Activated CD8-positive, alpha-beta T cell treated with anti-CD3 and anti-CD28 coated beads for 36 hours (primary cell): ENCODE measurements at regions not wholly inside any gene's neighbourhood (a gene's known extent, or its start where the extent isn't known, plus 50 kb on each side); places are given as distances from the start of the nearest gene placed in this dataset.
"Not testable (repeated sequence)": the region's sequence is repeated elsewhere in the genome, so short reads cannot be mapped to it uniquely, and the experiment has no call there.

Source experiments
- ATAC-seq: fragments of 200-7000 bp; cut with Tn5 transposase; one replicate; pipeline ENCODE4 v1.10.0; 2021; ENCODE audit warnings: mild to moderate bottlenecking, moderate library complexity
- CTCF ChIA-PET: fragments of 350-600 bp; sonication (Branson Sonifier 250); formaldehyde crosslinking; loops from one replicate; lab custom pipeline; 2021; ENCODE audit warnings: antibody characterized with exemption; lab: Charles Lee
- POLR2A ChIA-PET: fragments of 350-600 bp; sonication (Branson Sonifier 250); formaldehyde crosslinking; loops from one replicate; lab custom pipeline; 2021; ENCODE audit warnings: antibody characterized with exemption; lab: Charles Lee
- DNase-seq: peaks from one replicate; pipeline ENCODE4 v3.0.0-alpha.2; 2020
- H3K27ac Mint-ChIP-seq: one replicate; pipeline ENCODE4 v1.8.0; 2021; ENCODE audit warnings: mild to moderate bottlenecking, mixed read lengths
- H3K27me3 Mint-ChIP-seq: one replicate; pipeline ENCODE4 v1.8.0; 2021; ENCODE audit warnings: mixed read lengths
- H3K36me3 Mint-ChIP-seq: one replicate; pipeline ENCODE4 v1.8.0; 2021; ENCODE audit warnings: low read depth, mixed read lengths
- H3K4me1 Mint-ChIP-seq: one replicate; pipeline ENCODE4 v1.8.0; 2021; ENCODE audit warnings: low read depth, mixed read lengths
- H3K4me3 Mint-ChIP-seq: one replicate; pipeline ENCODE4 v1.8.0; 2021; ENCODE audit warnings: mild to moderate bottlenecking, moderate library complexity, mixed read lengths
- H3K9me3 Mint-ChIP-seq: one replicate; pipeline ENCODE4 v1.8.0; 2021; ENCODE audit warnings: mixed read lengths
- intact Hi-C: fragments of 100-400 bp; cut with micrococcal nuclease; formaldehyde crosslinking; loops from one replicate; pipeline ENCODE4 v1.10.0; 2022
- TF ChIP-seq, protein P1 (sequence below): fragments of 200-600 bp; IDR thresholded peaks from one replicate; pipeline ENCODE4 v1.8.0; 2022; ENCODE audit warnings: antibody characterized with exemption, mild to moderate bottlenecking

DNA sequence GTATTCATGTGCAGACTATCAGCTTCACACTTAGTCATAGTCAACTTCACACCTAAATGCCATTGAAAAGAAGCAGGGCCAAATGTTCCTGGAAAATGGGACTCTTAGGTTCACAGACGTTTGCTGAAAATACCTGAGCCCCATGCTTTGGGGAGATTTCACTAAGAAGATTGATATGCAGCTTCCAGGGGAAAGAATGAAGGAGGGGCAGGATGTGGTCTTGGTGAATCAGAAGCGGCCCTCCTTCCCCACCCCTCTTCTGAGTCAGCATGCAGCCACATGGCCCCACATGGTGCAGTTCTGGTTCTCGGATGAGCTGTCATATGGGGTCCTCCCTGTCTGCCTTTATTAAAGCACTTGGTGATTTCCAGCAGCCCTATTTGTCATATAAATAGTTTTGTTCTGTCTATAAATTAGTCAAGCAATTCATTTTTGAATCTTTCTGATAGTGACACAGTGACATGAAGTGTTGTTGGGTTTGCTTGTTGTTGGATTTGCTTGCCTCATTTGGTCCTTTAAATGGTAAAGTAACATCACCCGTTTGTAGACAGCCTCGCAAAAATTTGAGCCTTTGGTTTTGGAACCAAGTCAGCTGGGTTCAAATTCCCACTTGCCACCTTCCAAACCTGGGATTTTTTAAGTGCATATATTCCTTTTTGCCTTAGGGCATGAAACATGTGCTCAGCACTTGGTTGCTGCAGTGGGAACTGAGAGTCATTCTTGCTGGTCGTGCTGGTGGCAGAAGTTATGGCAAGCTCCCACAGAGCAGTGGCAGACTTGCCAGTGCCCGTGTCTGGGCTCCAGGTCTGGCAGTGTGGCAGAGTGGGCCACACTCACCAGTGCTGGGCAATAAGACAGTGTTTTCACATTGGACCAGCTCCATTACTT lies 68.1 kb upstream of the CDK6 start:
- ChIA-PET CTCF (interaction anchor here (0.6 to 1.7 kb wide), 5 partner anchors 14 to 132 kb away, joined by 3 to 6 read pairs (median 3); no protein-coding TSS in a partner anchor), POLR2A (interaction anchor here (0.5 to 1.9 kb wide), 18 partner anchors 12 to 221 kb away, joined by 3 to 10 read pairs (median 3); partner anchors contain the start of gene CDK6)
- ATAC-seq: peak; percentile 98
- Mint-ChIP-seq H3K27ac (peak overlapping the region; percentile 87), H3K4me3 (peak overlapping the region; percentile 11), H3K4me1 (peaks cover 25% of the 10 kb centered on the region), H3K36me3 (peaks cover 9% of the 10 kb centered on the region), H3K27me3 (peaks cover 1% of the 10 kb centered on the region), H3K9me3 (peaks cover 9% of the 10 kb centered on the region)
- intact Hi-C loops: loop anchor here (5.0 to 10.0 kb wide), 5 partner anchors 47 to 262 kb away; no protein-coding TSS in a partner anchor
- TF ChIP-seq, protein P1, sequence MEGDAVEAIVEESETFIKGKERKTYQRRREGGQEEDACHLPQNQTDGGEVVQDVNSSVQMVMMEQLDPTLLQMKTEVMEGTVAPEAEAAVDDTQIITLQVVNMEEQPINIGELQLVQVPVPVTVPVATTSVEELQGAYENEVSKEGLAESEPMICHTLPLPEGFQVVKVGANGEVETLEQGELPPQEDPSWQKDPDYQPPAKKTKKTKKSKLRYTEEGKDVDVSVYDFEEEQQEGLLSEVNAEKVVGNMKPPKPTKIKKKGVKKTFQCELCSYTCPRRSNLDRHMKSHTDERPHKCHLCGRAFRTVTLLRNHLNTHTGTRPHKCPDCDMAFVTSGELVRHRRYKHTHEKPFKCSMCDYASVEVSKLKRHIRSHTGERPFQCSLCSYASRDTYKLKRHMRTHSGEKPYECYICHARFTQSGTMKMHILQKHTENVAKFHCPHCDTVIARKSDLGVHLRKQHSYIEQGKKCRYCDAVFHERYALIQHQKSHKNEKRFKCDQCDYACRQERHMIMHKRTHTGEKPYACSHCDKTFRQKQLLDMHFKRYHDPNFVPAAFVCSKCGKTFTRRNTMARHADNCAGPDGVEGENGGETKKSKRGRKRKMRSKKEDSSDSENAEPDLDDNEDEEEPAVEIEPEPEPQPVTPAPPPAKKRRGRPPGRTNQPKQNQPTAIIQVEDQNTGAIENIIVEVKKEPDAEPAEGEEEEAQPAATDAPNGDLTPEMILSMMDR: no peak
- DNase-seq: peak; percentile 96

DNA sequence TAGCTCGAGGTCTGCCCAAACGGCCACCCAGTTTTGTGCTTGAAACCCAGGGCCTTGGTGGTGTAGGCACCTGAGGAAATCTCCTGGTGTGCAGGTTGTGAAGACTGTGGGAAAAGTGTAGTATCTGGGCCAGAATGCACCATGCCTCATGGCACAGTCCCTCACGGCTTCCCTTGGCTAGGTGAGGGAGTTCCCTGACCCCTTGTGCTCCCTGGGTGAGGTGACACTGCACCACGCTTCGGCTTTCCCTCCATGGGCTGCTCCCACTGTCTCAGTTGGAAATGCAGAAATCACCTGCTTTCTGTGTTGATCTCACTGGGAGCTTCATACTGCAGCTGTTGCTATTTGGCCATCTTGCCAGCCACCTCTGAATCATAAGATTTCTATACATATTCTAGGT lies 62.4 kb upstream of the CDK6 start:
- peaks cover 11% of the 10 kb centered on the region for H3K27me3 Mint-ChIP-seq
- peaks cover 30% of the 10 kb centered on the region for H3K36me3 Mint-ChIP-seq
- H3K9me3 Mint-ChIP-seq: peaks cover 41% of the 10 kb centered on the region
- peaks cover 11% of the 10 kb centered on the region for H3K4me1 Mint-ChIP-seq
- TF ChIP-seq, protein P1: no peak
- ATAC-seq: no peak
- no peak overlapping the region for H3K27ac Mint-ChIP-seq
- ChIA-PET CTCF (no interaction called here), POLR2A (no interaction called here)
- H3K4me3 Mint-ChIP-seq: no peak overlapping the region
- intact Hi-C loops: no loop called here
- DNase-seq: no peak

DNA sequence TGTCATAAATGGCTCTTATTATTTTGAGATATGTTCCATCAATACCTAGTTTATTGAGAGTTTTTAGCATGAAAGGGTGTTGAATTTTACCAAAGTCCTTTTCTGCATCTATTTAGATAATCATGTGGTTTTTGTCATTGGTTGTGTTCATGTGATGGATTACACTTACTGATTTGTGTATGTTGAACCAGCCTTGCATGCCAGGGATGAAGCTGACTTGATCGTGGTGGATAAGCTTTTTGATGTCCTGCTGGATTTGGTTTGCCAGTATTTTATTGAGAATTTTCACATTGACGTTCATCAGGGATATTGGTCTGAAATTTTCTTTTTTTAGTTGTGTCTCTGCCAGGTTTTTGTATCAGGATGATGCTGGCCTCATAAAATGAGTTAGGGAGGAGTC lies 58.5 kb upstream of the CDK6 start:
- H3K27ac Mint-ChIP-seq, POLR2A ChIA-PET, H3K4me1 Mint-ChIP-seq, H3K4me3 Mint-ChIP-seq, CTCF ChIA-PET, DNase-seq, intact Hi-C loops, ATAC-seq: not testable (repeated sequence)
- Mint-ChIP-seq H3K36me3 (peaks cover 20% of the 10 kb centered on the region), H3K9me3 (peaks cover 32% of the 10 kb centered on the region), H3K27me3 (peaks cover 16% of the 10 kb centered on the region)

DNA sequence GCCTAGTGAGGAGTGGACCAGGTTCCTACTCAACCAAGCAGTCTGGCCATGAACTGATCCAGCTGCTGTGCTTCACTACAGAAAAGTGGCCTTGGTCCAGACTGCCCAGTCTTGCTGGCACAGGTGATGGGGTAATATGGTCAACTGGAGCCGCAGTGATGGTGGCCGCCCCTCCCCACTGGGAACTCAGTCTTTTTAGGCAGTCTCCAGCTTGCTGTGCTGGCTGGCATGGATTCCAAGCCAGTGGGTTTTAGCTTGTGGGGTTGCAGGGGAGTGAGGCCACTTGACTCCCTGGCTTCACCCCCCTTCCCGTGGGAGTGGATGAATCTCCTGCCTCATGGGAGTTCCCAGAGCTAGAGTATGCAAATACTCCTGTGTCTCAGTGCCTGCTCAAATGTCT lies 52.7 kb upstream of the CDK6 start:
- Mint-ChIP-seq H3K9me3 (peaks cover 15% of the 10 kb centered on the region), H3K36me3 (no peaks in the 10 kb centered on the region), H3K4me3 (no peak overlapping the region), H3K4me1 (peaks cover 4% of the 10 kb centered on the region), H3K27ac (no peak overlapping the region), H3K27me3 (peaks cover 7% of the 10 kb centered on the region)
- intact Hi-C loops: no loop called here
- POLR2A ChIA-PET: no interaction called here
- CTCF ChIA-PET: no interaction called here
- TF ChIP-seq, protein P1: no peak
- DNase-seq (no peak), ATAC-seq (no peak)
